GM12873 (cell line): ENCODE measurements at regions not wholly inside any gene's neighbourhood (a gene's known extent, or its start where the extent isn't known, plus 50 kb on each side); places are given as distances from the start of the nearest gene placed in this dataset.

Source experiments
- TF ChIP-seq, protein P1 (sequence below): IDR thresholded peaks from 2 replicates; pipeline ENCODE4 v1.5.1; 2012; ENCODE audit warnings: low read depth, mild to moderate bottlenecking, moderate library complexity, low read length, control low read depth; ENCODE audit not compliant: insufficient read depth; ENCODE audit errors: missing control alignments

DNA sequence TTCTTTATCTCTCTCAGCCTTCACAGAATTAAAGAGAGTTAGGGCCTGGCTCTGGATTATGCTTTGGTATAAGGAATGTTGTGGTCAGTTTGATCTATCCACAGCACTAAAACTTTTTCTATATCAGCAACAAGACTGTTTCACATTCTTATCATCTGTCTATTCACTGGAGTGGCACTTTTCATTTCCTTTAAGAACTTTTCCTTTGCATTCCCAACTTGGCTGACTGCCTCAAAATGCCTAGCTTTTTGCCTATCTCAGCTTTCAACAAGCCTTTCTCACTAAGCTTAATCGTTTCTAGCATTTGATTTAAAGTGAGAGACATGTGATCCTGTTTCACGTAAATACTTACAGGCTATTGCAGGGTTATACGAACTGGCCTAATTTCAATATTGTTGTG, 471.8 kb downstream of the GBE1 start:
- TF ChIP-seq, protein P1, sequence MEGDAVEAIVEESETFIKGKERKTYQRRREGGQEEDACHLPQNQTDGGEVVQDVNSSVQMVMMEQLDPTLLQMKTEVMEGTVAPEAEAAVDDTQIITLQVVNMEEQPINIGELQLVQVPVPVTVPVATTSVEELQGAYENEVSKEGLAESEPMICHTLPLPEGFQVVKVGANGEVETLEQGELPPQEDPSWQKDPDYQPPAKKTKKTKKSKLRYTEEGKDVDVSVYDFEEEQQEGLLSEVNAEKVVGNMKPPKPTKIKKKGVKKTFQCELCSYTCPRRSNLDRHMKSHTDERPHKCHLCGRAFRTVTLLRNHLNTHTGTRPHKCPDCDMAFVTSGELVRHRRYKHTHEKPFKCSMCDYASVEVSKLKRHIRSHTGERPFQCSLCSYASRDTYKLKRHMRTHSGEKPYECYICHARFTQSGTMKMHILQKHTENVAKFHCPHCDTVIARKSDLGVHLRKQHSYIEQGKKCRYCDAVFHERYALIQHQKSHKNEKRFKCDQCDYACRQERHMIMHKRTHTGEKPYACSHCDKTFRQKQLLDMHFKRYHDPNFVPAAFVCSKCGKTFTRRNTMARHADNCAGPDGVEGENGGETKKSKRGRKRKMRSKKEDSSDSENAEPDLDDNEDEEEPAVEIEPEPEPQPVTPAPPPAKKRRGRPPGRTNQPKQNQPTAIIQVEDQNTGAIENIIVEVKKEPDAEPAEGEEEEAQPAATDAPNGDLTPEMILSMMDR, result no peak

DNA sequence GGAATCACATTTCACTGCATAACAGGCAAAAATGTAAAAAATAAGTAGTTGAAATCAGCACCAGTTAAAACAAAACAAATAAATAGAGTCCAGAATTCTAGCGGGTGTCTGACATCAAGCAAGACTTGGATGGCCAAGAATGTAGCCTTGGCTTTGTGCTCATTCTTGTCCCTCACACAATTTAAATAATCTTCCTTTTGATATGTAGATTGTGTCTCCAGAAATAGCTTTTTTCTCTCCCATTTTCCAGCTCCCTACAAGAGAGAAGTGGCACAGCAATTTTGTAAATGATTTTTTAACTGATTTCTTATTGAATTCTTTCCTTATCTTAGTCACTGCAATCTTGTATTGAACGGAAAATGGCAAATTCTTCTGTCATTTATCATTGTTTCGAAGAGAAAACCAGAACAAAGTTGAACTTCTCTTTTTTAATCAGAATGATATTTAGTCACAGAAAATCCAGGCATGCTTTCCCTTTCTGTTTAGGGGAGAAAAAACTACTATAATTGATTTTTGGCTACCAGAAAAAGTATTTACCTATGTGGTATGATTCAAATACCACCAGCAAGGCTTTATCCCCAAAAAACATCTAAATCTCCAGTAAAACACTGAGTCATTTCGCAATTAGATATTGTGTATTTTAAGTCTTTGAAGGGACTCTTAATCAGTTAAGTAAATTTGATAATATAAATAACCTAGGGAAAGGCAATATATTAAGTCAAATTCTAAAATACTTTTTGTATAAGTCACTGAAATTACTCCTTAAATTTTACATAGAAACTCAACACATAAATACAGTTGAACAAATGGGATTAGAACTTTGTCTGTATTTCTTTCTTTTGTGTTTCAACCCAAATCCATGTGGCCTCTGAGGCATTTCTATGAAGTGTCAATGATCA, 481.7 kb downstream of the GBE1 start:
- TF ChIP-seq, protein P1, result no peak

DNA sequence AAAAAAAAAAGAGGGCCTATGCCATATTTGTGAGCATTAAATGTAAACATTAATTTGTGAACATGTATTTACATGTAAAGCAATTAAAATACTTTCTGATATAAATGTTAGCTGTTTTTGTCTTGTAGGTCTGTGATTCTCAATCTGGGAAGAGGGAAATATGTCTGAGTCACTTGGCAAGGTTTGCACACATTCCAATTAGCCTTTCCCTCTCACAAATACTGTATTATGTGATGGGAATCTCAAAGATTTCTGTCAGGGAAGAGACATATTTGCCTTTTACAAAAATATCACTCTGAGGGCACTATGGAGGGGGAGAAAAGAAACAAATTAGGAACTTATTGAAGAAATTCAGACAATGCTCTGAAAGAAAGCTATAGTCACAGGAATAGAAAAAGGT, 483.6 kb downstream of the GBE1 start:
- TF ChIP-seq, protein P1, result no peak

DNA sequence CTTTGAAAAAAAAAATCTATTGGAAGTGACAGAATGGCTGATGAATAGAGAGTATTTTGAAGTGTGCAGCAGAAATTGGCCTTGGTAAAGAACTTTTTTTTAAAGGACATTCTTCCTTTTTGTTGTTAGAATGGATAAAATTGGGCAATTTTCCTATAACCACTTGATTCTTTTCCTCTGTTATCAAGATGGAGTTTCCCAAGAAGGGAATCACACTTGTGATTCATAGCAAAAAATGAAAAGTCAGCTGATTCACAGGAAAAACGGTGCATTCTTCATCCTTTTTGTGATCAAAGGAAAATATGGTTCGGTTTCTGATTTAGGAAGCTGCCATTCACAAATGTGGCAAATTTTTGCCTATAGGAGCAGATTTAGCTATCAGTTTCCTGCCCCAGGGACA, 486.8 kb downstream of the GBE1 start:
- TF ChIP-seq, protein P1, result no peak

DNA sequence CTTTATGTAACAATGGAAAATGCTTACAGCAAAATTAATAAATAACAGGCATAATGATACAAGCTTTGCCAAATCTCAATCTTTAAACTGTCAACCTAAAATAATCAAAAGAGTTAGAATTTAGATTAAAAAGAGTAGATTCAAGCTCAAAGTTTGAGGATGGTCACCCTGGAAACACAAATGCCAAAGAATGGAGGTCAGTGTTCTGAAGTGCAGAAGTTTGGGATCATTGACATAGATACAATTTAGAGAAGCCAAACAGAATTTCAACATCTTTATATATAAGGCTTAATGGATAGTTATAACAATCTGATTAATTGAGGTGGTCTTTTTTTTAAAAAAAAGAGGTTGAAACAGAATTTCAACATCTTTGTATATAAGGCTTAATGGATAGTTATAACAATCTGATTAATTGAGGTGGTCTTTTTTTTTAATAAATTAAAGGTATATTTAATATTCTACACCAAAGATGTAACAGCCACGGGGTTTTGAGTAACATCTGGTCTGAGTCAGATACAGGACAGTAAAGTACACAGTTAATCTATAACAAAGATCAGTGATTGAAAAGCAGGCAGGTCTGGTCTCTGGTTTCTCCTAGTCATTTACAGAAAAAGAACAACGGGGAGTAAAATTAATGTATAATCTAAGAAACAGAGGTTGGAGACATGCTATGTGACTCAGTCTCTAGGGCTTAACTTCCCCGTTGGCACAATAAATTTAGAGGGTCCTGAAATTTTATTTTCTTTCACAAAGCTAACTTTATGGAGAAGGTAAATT, 490.7 kb downstream of the GBE1 start:
- TF ChIP-seq, protein P1, result no peak

DNA sequence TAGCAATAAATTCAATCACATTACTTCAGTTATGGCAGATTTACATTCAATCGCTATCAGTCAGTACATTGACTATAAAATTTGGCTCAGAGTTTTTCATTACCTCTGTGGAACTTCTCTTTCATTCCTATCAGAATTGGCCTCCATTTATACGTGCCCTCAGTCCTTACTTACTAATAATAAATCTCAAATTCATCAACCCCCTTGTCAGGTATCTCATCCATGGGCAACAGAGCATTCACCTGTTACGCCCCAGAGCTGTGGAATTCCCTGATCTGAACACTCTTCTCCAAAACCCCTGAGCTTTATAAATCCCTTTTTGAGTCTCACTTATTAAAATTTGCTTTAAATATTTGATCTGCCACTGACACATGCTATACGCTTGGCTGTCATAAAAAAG, 492.9 kb downstream of the GBE1 start:
- TF ChIP-seq, protein P1, result no peak

DNA sequence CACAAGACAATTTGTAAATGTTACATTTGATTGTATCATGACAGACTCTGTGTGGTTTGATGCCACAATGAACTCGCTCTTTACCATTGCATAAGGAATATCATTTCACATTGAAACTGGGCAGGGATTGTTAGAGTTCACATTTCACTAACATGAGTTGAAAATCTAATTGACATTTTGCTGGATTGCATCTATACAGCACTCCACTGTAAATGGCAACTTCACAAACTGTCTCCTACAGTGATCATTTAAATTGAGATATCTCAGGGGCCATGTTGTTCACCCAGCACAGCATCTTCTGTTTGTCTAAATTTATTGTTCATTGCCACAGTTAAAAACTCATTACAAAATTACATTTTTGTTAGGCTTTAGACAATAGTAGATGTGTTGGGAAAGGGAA, 499.4 kb downstream of the GBE1 start:
- TF ChIP-seq, protein P1, result no peak
